Activated CD8-positive, alpha-beta memory T cell treated with anti-CD3 and anti-CD28 coated beads for 36 hours (primary cell): ENCODE measurements at regions not wholly inside any gene's neighbourhood (a gene's known extent, or its start where the extent isn't known, plus 50 kb on each side); places are given as distances from the start of the nearest gene placed in this dataset.
"Not testable (repeated sequence)": the region's sequence is repeated elsewhere in the genome, so short reads cannot be mapped to it uniquely, and the experiment has no call there.

Experiments
- CTCF ChIA-PET: fragments of 350-600 bp; sonication (Branson Sonifier 250); formaldehyde crosslinking; loops from one replicate; lab custom pipeline; 2021; ENCODE audit warnings: antibody characterized with exemption; lab: Charles Lee
- POLR2A ChIA-PET: fragments of 350-600 bp; sonication (Branson Sonifier 250); formaldehyde crosslinking; loops from one replicate; lab custom pipeline; 2021; ENCODE audit warnings: antibody characterized with exemption; lab: Charles Lee

DNA sequence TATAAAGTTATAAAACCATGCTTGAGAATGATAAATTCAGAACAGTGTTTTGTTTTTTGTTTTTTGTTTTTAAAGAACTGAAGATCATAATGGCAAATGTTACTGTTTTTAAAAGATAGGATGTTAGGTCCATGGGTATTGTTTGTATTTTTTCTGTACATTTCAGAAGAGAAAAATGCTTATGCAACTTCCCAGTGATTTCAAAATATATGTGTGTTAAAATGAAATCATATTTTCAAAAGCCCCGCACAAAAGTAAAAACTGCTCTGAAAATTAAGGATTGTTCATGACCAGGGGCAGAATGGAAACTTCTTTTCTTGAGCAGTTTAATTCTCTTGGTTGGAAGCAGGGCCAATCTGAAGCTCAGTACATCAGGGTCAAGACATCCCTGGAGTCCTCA is 109.2 kb upstream of the SIRPG start:
- CTCF ChIA-PET, result interaction anchor here (1.0 kb wide), 1 partner anchor 10 kb away, joined by 3 read pairs; no protein-coding TSS in a partner anchor
- POLR2A ChIA-PET, result no interaction called here

DNA sequence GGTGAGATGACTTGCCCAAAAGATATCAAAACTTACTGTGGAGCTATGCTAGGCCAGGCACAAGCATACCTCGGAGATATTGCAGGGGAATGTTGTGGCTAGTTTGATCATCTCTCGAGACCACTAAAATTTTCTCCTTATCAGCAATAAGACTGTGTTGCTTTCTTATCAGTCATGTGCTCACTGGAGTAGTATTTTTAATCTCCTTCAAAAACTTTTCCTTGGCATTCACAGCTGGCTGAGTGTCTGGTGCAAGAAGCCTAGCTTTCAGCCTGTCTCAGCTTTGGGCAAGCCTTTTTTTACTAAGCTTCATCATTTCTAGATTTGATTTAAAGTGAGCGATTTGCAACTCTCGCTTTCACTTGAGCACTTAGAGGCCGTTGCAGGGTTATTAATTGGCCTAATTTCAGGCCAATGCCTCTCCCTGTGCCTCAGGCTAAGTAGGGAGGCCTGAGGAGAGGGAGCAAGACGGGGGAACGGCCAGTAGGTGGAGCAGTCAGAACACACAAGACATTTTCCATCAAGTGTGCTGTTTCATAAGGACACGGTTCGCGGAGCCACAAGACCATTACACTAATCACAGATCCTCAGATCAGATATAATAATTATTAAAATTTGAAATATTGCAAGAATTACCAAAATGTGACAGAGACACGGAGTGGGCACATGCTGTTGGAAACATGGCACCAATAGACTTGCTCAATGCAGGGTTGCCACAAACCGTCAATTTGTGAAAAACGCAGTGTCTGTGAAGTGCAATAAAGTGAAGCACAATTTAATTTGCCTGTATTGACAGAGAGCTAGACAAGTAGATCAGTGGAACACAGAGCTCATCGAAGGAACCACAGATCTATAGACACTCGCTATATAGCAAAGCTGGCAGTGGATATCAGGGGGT is 106.8 kb upstream of the SIRPG start:
- CTCF ChIA-PET, result interaction anchor here (1.2 to 2.2 kb wide), 2 partner anchors 13 to 85 kb away, joined by 3 to 19 read pairs; no protein-coding TSS in a partner anchor
- POLR2A ChIA-PET, result no interaction called here

GRCh38 chr20:1761598-1761997 is 104.0 kb upstream of the SIRPG start:
- ChIA-PET CTCF (no interaction called here), POLR2A (no interaction called here)

DNA sequence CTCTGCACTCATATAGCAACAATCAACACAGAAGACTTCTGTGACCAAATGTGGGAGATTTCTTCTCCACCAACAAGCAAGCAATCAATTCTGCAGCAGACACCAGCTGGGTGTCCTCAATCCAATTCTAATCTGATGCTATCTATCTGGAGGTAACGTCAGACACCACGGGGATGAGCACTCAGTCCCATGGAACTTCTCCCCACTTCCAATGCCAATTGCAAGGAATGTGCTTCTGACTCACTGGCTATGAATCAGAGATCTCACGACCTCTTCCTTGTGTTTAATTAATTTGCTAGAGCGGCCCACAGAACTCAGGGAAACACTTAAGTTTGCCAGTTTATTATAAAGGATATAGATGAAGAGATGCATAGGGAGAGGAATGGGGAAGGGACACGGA is 103.5 kb upstream of the SIRPG start:
- POLR2A ChIA-PET, result no interaction called here

DNA sequence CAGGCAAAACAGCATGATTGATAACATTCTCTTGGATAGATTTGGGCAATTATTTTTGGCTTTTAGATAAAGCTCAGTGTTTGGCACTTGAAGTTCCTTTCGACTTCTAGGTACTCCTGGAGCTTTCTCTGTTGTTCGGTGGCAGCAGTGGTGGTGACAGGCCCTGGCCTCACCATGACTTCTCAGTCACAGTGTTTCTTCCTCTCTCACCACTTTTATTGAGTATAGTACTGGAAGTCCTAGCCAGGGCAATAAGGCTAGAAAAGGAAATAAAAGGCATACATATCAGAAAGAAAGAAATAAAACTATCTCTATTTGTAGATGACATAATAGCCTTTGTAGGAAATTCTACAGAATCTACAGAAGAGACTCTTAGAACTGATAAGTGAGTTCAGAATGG is 101.2 kb upstream of the SIRPG start:
- ChIA-PET CTCF (interaction anchor here (1.6 kb wide), 1 partner anchor 18 kb away, joined by 6 read pairs; no protein-coding TSS in a partner anchor), POLR2A (no interaction called here)

More for the DNA sequence above, 103.5 kb upstream of the SIRPG start:
- CTCF ChIA-PET, result interaction anchor here (0.5 kb wide), 1 partner anchor 26 kb away, joined by 3 read pairs; no protein-coding TSS in a partner anchor

- CTCF ChIA-PET, result interaction anchor here (1.6 kb wide), 1 partner anchor 19 kb away, joined by 6 read pairs; no protein-coding TSS in a partner anchor
- POLR2A ChIA-PET, result no interaction called here
Measured at GRCh38 chr20:1757606-1758512, 100.3 kb upstream of the SIRPG start.

GRCh38 chr20:1757072-1757471 is 99.5 kb upstream of the SIRPG start:
- ChIA-PET CTCF (interaction anchor here (1.6 kb wide), 1 partner anchor 20 kb away, joined by 6 read pairs; no protein-coding TSS in a partner anchor), POLR2A (no interaction called here)

GRCh38 chr20:1754749-1755148 is 97.2 kb upstream of the SIRPG start:
- ChIA-PET CTCF (no interaction called here), POLR2A (no interaction called here)

DNA sequence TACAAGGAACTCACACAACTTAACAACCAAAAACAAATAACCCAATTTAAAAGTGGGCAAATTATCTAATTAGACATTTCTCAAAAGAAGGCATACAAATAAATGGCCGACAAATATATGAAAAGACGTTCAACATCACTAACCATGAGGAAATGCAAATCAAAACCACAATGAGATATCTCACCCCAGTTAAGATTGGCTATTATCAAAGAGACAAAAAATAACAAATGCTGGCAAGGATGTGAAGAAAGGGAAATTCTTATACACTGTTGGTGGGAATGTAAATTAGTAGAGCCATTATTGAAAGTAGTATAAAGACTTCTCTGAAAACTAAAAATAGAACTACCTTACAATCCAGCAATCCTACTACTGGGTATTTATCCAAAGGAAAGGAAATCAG is 96.7 kb upstream of the SIRPG start:
- ChIA-PET POLR2A (no interaction called here), CTCF (no interaction called here)

- ChIA-PET CTCF (no interaction called here), POLR2A (no interaction called here)
Measured at GRCh38 chr20:1752045-1752444, 94.5 kb upstream of the SIRPG start.

- ChIA-PET POLR2A (no interaction called here), CTCF (no interaction called here)
Measured at GRCh38 chr20:1748777-1749176, 91.2 kb upstream of the SIRPG start.

DNA sequence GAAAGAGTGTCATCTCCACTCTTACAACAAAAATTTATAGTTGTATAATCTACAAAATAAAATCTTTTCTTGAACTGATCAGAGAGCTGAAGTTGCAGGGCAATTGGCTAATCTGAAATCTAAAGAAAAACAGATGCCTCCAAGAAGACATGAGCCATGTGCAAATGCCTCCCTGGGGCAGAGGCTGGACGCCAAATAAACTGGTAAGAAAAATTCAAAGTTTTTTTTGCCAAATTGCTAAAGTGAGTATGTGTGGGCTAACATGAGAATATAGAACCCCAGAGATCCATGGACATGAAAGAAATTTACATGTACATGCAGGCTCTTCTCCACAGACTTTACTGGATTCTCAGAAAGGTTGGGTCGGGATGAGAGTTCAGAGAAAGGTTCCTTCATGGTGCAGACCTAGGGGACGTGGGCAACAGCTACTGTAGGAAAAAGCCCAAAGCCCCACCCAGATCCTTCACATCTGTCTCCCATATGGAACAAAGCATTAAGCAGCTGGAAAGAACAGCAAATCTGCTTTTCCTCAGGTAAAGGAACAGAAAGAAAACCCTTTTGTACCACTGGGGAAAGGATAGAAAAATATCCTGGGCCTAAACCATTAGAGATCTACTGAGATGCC is 90.5 kb upstream of the SIRPG start:
- ChIA-PET POLR2A (no interaction called here), CTCF (no interaction called here)

DNA sequence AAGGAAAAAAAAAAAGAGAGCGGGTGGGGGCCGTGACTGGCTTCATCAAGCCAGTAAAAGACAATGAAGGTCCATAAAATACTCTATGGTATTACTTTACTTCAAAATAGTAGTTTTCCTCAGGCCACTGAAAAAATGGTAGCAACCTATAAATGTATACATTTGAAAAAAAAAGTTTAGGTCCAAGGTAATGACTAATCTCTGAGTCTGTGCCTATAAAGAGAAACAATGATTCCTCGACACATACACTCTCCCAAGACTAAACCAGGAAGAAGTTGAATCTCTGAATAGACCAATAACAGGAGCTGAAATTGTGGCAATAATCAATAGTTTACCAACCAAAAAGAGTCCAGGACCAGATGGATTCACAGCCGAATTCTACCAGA is 84.5 kb upstream of the SIRPG start:
- CTCF ChIA-PET, POLR2A ChIA-PET: not testable (repeated sequence)

- CTCF ChIA-PET, result no interaction called here
- POLR2A ChIA-PET, result no interaction called here
Measured at GRCh38 chr20:1741309-1742048, 83.9 kb upstream of the SIRPG start.

- CTCF ChIA-PET, result no interaction called here
- POLR2A ChIA-PET, result no interaction called here
Measured at GRCh38 chr20:1737134-1737533, 79.6 kb upstream of the SIRPG start.

DNA sequence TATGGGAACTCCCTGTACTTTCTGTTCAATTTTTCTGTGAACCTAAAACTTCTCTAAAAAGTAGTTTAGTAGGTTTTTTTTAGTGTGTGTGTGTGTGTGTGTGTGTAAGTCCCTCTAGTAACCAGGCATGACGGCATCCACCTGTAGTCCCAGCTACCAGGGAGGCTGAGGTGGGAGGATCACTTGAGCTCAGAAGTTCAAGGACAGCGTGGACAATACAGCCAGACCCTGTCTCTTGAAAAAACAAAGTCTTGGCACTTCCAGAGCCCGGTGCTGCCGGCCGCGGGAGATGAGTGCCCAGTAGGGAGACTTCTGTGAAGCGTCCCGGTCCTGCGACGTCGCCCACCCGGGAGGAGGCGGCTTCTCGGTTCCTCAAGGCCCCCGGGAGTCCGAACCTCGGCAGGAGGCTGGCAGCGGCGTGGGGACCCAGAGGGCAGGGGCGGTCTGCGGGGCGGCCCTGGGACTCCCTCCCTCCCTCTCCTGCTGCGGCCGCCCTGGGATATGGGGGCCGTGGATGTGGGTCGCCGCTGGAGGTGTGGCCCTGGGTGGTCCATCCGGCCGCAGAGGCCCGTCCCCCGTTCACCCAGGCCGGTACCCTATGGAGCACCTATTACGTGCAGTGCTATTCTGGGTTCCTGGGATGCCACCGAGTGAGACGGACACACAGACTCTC is 78.0 kb upstream of the SIRPG start:
- POLR2A ChIA-PET, result no interaction called here
- CTCF ChIA-PET, result interaction anchor here (0.7 to 2.1 kb wide), 5 partner anchors 13 to 471 kb away, joined by 3 to 7 read pairs (median 4); no protein-coding TSS in a partner anchor

- ChIA-PET CTCF (interaction anchor here (0.7 to 2.1 kb wide), 6 partner anchors 11 to 231 kb away, joined by 3 to 7 read pairs (median 4); no protein-coding TSS in a partner anchor), POLR2A (no interaction called here)
Measured at GRCh38 chr20:1734269-1734858, 76.8 kb upstream of the SIRPG start.
